HCT116 (cell line): ENCODE measurements at regions not wholly inside any gene's neighbourhood (a gene's known extent, or its start where the extent isn't known, plus 50 kb on each side); places are given as distances from the start of the nearest gene placed in this dataset.
"Not testable (repeated sequence)": the region's sequence is repeated elsewhere in the genome, so short reads cannot be mapped to it uniquely, and the experiment has no call there.

Experiments used
- ATAC-seq: fragments of 200-7000 bp; cut with Tn5 transposase; 2 replicates; pipeline ENCODE4 v1.9.1; 2020; ENCODE audit warnings: mild to moderate bottlenecking, moderate library complexity
- BruUV-seq: library from RNA; stranded (reverse); fragments of 400-500 nt; replicated peaks from 2 replicates; lab custom pipeline; 2021; lab: Mats Ljungman, UMichigan
- CTCF ChIA-PET: fragments of 300-600 bp; sonication (Branson Sonifier 250); formaldehyde crosslinking; loops from one replicate; lab custom pipeline; 2021; ENCODE audit warnings: antibody characterized with exemption; lab: Charles Lee
- POLR2A ChIA-PET: fragments of 300-600, 350-600 bp; sonication (Branson Sonifier 250); formaldehyde crosslinking; loops from one replicate; lab custom pipeline; 2021; ENCODE audit warnings: antibody characterized with exemption; lab: Charles Lee
- RAD21 ChIA-PET, 2 experiments: fragments of 300-600 bp; sonication (Branson Sonifier 250); formaldehyde crosslinking; loops; one replicate each; lab custom pipeline; 2023; ENCODE audit warnings: low total read pairs in 2 of 2; ENCODE audit not compliant: uncharacterized antibody in 2 of 2, unreplicated experiment in 2 of 2, low non-redundant PET in 1 of 2; lab: Charles Lee
- DNase-seq: peaks from one replicate; pipeline ENCODE4 v3.0.0-alpha.2; 2010; ENCODE audit warnings: low read depth, low spot score
- H2AFZ ChIP-seq: fragments of 200-600 bp; shearing (Covaris generic), sonication (generic); 2 replicates; pipeline ENCODE4 v1.6.1; 2017; ENCODE audit warnings: low read depth, mixed run types, mixed read lengths, antibody characterized with exemption, low read length; ENCODE audit not compliant: poor library complexity, severe bottlenecking
- H3K27ac ChIP-seq: 2 replicates; pipeline ENCODE4 v1.5.1; 2012; ENCODE audit warnings: low read depth, low read length
- H3K27me3 ChIP-seq: fragments of 200-600 bp; sonication (generic); 2 replicates; pipeline ENCODE4 v1.6.1; 2016; ENCODE audit warnings: mixed run types, low read length, mixed read lengths; ENCODE audit not compliant: insufficient read depth
- H3K36me3 ChIP-seq, 2 experiments: fragments of 200-500 bp in 1 of 2; fragments of 200-600 bp in 1 of 2; sonication (Bioruptor generic) in 1 of 2; sonication (generic) in 1 of 2; 2 replicates each; pipeline versions ENCODE4 v1.5.1 to v1.6.1; 2014 to 2016; ENCODE audit warnings: low read length in 2 of 2, inconsistent platforms in 1 of 2, mixed read lengths in 1 of 2, mixed run types in 1 of 2; ENCODE audit not compliant: insufficient read depth in 2 of 2, control insufficient read depth in 1 of 2
- H3K4me1 ChIP-seq, 2 experiments: fragments of 200-600 bp in 1 of 2; sonication (generic) in 1 of 2; 2 replicates each; pipeline versions ENCODE4 v1.5.1 to v1.6.1; 2012 to 2017; ENCODE audit warnings: low read length in 2 of 2, inconsistent platforms in 1 of 2, mild to moderate bottlenecking in 1 of 2, mixed read lengths in 1 of 2, mixed run types in 1 of 2, moderate library complexity in 1 of 2; ENCODE audit not compliant: insufficient read depth in 2 of 2, control insufficient read depth in 1 of 2
- H3K4me2 ChIP-seq: fragments of 200-600 bp; sonication (generic); 2 replicates; pipeline ENCODE4 v1.6.1; 2017; ENCODE audit warnings: mixed run types, low read length, mixed read lengths
- H3K4me3 ChIP-seq, 2 experiments: fragments of 200-600 bp in 1 of 2; sonication (generic) in 1 of 2; replicated peaks in 1 of 2; 2 replicates each; pipeline ENCODE4 v1.5.1; 2011 to 2016; ENCODE audit warnings: low read length in 2 of 2, control low read depth in 1 of 2, low read depth in 1 of 2, mild to moderate bottlenecking in 1 of 2, mixed read lengths in 1 of 2, mixed run types in 1 of 2
- H3K79me2 ChIP-seq: fragments of 200-600 bp; sonication (generic); 2 replicates; pipeline ENCODE4 v1.6.1; 2017; ENCODE audit warnings: mild to moderate bottlenecking, mixed run types, low read length, moderate library complexity, mixed read lengths; ENCODE audit not compliant: insufficient read depth
- H3K9ac ChIP-seq: fragments of 200-600 bp; sonication (generic); 2 replicates; pipeline ENCODE4 v1.6.1; 2016; ENCODE audit warnings: low read length, mixed read lengths
- H3K9me2 ChIP-seq: fragments of 200-600 bp; sonication (generic), shearing (Covaris generic); 2 replicates; pipeline ENCODE4 v1.6.1; 2017; ENCODE audit warnings: mixed run types, mild to moderate bottlenecking, moderate library complexity; ENCODE audit not compliant: insufficient read depth
- H3K9me3 ChIP-seq, 2 experiments: fragments of 200-500 bp in 1 of 2; fragments of 200-600 bp in 1 of 2; sonication (Bioruptor generic) in 1 of 2; sonication (generic) in 1 of 2; 2 replicates each; pipeline ENCODE4 v1.6.1; 2014 to 2017; ENCODE audit warnings: low read length in 2 of 2, mixed read lengths in 2 of 2, inconsistent platforms in 1 of 2, low read depth in 1 of 2, mild to moderate bottlenecking in 1 of 2, mixed run types in 1 of 2, moderate library complexity in 1 of 2; ENCODE audit not compliant: control insufficient read depth in 1 of 2, insufficient read depth in 1 of 2
- H4K20me1 ChIP-seq: fragments of 200-600 bp; sonication (generic), shearing (Covaris generic); 2 replicates; pipeline ENCODE4 v1.6.1; 2017; ENCODE audit warnings: mixed run types, mild to moderate bottlenecking, moderate library complexity; ENCODE audit not compliant: insufficient read depth
- SRF ChIP-seq: IDR thresholded peaks from 2 replicates; pipeline ENCODE4 v1.6.1; 2012; ENCODE audit warnings: low read depth
- intact Hi-C: fragments of 100-400 bp; cut with micrococcal nuclease; formaldehyde crosslinking; loops from 2 replicates; pipeline ENCODE4 v1.10.0; 2022

DNA sequence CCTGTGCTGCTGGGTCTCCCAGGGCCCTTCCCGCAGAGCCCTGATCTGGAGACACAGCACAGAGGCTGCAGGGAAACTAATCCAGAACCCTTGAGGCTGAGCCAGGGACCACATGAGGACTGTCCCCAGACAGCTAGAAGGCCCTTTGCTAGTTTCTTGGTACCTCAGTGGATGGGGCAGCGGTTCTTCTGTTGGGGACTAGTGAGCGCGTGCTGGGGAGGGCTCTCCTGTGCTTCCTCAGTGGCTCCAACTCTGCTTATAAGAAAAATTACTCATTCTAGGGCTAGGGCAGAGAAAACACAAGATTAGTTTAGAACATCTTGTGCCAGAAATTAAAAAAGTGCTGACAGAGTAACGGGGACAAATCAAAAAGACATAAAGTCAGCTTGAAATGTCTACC is 116.5 kb upstream of the CTSV start:
- H3K9me3 ChIP-seq, POLR2A ChIA-PET, H3K4me3 ChIP-seq, CTCF ChIA-PET, BruUV-seq, intact Hi-C loops, H3K9me2 ChIP-seq, ATAC-seq, H3K79me2 ChIP-seq, H3K4me1 ChIP-seq, H3K4me2 ChIP-seq, RAD21 ChIA-PET, H3K9ac ChIP-seq, H3K27ac ChIP-seq, H3K27me3 ChIP-seq, H2AFZ ChIP-seq, H4K20me1 ChIP-seq, DNase-seq, H3K36me3 ChIP-seq: not testable (repeated sequence)

DNA sequence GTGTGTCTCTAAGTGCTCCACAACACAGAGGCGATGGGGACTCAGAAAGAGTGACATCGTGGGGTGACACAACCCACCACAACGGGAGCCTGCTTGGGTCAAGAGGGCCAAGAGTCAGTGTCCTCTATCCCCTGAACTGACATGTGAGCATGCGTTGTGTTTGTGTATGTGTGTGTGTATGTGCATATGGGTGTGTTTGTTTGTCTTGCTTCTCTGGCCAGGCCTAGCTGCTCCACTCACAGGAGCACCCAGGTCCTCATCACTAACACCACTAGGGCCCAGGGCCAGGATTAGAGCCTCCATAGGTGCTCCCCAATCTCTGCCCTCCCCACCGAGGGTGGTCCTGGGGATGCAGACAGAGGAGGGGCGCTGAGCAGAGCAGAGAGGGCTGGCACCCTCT is 115.0 kb upstream of the CTSV start:
- DNase-seq: no peak
- no peak overlapping the region for H3K27ac ChIP-seq
- no peaks in the 10 kb centered on the region for H3K4me1 ChIP-seq
- H3K9me3 ChIP-seq: no peaks in the 10 kb centered on the region
- ATAC-seq: no peak
- no peaks in the 10 kb centered on the region for H4K20me1 ChIP-seq
- H2AFZ ChIP-seq: no peak overlapping the region
- no peak overlapping the region for H3K4me3 ChIP-seq
- H3K79me2 ChIP-seq: no peaks in the 10 kb centered on the region
- ChIA-PET CTCF (no interaction called here), RAD21 (no interaction called here), POLR2A (no interaction called here)
- no peaks in the 10 kb centered on the region for H3K9me2 ChIP-seq
- no peak for TF ChIP-seq SRF
- no peaks in the 10 kb centered on the region for H3K27me3 ChIP-seq
- no TSS peak for BruUV-seq
- H3K9ac ChIP-seq: no peak overlapping the region
- H3K36me3 ChIP-seq: no peaks in the 10 kb centered on the region
- H3K4me2 ChIP-seq: no peak overlapping the region
- intact Hi-C loops: no loop called here

DNA sequence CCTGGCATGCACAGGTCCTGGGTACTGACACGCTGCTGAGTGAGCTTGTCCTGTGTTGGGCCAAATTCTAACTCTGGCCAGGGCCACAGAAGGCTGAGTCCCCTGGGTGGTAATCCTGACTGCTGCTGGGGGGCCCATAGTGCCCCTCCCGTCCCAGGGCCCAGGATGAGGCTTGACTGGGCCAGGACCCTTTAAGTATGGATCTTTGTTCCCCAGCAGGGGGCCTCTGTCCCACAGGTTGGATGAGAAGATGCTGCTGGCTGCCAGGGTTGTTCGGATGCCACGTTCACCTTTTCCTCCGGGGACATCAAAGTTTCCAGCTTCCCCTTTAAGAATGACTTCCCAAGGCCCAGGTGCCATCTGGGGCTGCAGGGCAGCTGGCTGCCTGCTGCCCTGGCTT is 114.2 kb upstream of the CTSV start:
- H3K9ac ChIP-seq, CTCF ChIA-PET, POLR2A ChIA-PET, H3K27me3 ChIP-seq, H3K79me2 ChIP-seq, H4K20me1 ChIP-seq, DNase-seq, intact Hi-C loops, ATAC-seq, H3K9me2 ChIP-seq, H2AFZ ChIP-seq, H3K4me2 ChIP-seq, RAD21 ChIA-PET, H3K4me3 ChIP-seq, BruUV-seq, H3K9me3 ChIP-seq, H3K27ac ChIP-seq, H3K4me1 ChIP-seq, H3K36me3 ChIP-seq: not testable (repeated sequence)

DNA sequence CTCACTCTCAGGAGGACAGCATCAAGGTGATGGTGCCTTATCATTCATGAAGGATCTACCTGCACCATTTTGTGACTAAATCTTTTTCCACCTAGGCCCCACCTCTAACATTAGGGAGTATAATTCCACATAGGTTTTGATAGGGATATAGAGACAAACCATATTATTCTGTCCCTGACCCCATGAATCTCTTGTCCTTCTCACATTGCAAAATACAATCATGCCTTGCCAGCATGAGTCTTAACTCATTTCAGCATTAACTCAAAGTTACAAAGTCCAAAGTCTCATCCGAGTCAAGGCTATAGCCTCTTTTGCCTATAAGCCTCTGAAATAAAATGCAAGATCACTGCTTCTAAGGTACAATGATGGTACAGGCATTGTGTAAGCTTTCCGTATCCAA is 111.5 kb upstream of the CTSV start:
- H4K20me1 ChIP-seq, intact Hi-C loops, H3K4me2 ChIP-seq, H3K36me3 ChIP-seq, H3K4me3 ChIP-seq, H3K79me2 ChIP-seq, BruUV-seq, H3K4me1 ChIP-seq, RAD21 ChIA-PET, H3K9me2 ChIP-seq, ATAC-seq, H3K9ac ChIP-seq, CTCF ChIA-PET, POLR2A ChIA-PET, H3K27ac ChIP-seq, DNase-seq, H2AFZ ChIP-seq, H3K27me3 ChIP-seq, H3K9me3 ChIP-seq: not testable (repeated sequence)

DNA sequence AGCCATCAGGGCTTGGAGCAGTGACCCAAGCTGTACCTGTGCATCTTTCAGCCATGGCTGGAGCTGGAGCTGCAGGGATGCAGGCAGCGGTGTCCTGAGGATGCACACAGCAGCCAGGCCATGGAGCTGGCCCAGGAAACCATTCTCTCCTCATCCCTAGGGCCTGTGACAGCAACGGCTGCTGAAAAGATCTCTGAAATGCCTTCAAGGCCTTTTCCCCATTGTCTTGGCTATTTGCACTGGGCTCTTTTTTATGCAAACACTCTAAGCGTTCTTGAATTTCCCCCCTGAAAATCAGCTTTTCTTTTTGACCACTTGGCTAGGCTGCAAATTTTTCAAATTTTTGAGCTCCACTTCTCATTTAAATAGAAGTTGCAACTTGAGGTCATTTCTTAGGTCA is 109.5 kb upstream of the CTSV start:
- H3K27ac ChIP-seq, POLR2A ChIA-PET, H3K4me3 ChIP-seq, H3K9ac ChIP-seq, H3K27me3 ChIP-seq, ATAC-seq, H3K9me2 ChIP-seq, H2AFZ ChIP-seq, H3K9me3 ChIP-seq, intact Hi-C loops, H4K20me1 ChIP-seq, RAD21 ChIA-PET, H3K4me1 ChIP-seq, H3K36me3 ChIP-seq, CTCF ChIA-PET, DNase-seq, H3K79me2 ChIP-seq, H3K4me2 ChIP-seq, BruUV-seq: not testable (repeated sequence)
